Thoracic aorta (tissue), 2 donors: ENCODE measurements at regions not wholly inside any gene's neighbourhood (a gene's known extent, or its start where the extent isn't known, plus 50 kb on each side); places are given as distances from the start of the nearest gene placed in this dataset.
A peak's percentile ranks its signal among the peaks of the same experiment; 100 is the strongest.

ENCODE experiments used
- ATAC-seq: fragments of 150-250 bp; one replicate; pipeline ENCODE4 v1.8.0; 2017; ENCODE audit warnings: low read depth; ENCODE audit not compliant: insufficient number of reproducible peaks, low FRiP score
- DNase-seq: peaks from one replicate; pipeline ENCODE4 v3.0.0-alpha.2; 2020; ENCODE audit warnings: low spot score
- H3K27ac ChIP-seq, 2 donors: fragments of 200-600 bp; sonication (generic); 1 replicate in 1 of 2; 2 replicates in 1 of 2; pipeline ENCODE4 v1.5.1; 2016; ENCODE audit warnings: mild to moderate bottlenecking in 2 of 2, moderate library complexity in 2 of 2
- H3K27me3 ChIP-seq: fragments of 200-600 bp; sonication (generic); replicated peaks from 2 replicates; pipeline ENCODE4 v1.6.0; 2016; ENCODE audit warnings: mild to moderate bottlenecking; ENCODE audit not compliant: insufficient read depth
- H3K36me3 ChIP-seq: fragments of 200-600 bp; sonication (generic); one replicate; pipeline ENCODE4 v1.5.1; 2016
- H3K4me1 ChIP-seq, 2 donors: fragments of 200-600 bp; sonication (generic); 1 replicate in 1 of 2; 2 replicates in 1 of 2; pipeline versions ENCODE4 v1.5.1 to v1.6.0; 2016; ENCODE audit warnings: low read depth in 2 of 2, mild to moderate bottlenecking in 1 of 2; ENCODE audit not compliant: control insufficient read depth in 1 of 2
- H3K4me3 ChIP-seq: fragments of 200-600 bp; sonication (generic); 2 replicates; pipeline ENCODE4 v1.5.1; 2016; ENCODE audit warnings: mild to moderate bottlenecking
- H3K9me3 ChIP-seq: fragments of 200-600 bp; sonication (generic); 2 replicates; pipeline ENCODE4 v1.5.1; 2016
- TF ChIP-seq, protein P1 (sequence below): fragments of 200-600 bp; sonication (generic); IDR thresholded peaks from one replicate; pipeline ENCODE4 v1.5.1; 2019; ENCODE audit warnings: antibody characterized with exemption

DNA sequence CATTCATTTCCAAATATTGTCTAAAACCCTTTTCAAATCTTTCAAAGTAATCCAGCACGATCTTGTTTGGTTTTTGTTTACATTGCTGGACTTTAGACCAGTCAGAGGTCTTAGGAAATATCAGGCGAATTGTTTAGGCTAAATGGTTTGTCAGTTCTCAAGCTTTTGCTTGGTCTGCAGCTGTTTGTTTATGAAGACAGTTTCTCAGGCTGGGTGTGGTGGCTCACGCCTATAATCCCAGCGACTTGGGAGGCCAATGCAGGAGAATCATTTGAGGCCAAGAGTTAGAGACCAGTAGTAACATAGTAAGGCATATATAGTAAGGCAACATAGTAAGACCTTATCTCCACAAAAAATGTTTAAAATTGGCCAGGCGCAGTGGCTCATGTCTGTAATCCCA lies 77.5 kb downstream of the DNTTIP2 start:
- ATAC-seq (no peak), DNase-seq (no peak)
- Histone ChIP-seq H3K36me3 (no peaks in the 10 kb centered on the region), H3K27me3 (no peaks in the 10 kb centered on the region), H3K9me3 (no peaks in the 10 kb centered on the region), H3K4me3 (no peak overlapping the region), H3K27ac (no peak overlapping the region), H3K4me1 (peaks cover 25 to 39% of the 10 kb centered on the region in 2 donors)
- TF ChIP-seq, protein P1, sequence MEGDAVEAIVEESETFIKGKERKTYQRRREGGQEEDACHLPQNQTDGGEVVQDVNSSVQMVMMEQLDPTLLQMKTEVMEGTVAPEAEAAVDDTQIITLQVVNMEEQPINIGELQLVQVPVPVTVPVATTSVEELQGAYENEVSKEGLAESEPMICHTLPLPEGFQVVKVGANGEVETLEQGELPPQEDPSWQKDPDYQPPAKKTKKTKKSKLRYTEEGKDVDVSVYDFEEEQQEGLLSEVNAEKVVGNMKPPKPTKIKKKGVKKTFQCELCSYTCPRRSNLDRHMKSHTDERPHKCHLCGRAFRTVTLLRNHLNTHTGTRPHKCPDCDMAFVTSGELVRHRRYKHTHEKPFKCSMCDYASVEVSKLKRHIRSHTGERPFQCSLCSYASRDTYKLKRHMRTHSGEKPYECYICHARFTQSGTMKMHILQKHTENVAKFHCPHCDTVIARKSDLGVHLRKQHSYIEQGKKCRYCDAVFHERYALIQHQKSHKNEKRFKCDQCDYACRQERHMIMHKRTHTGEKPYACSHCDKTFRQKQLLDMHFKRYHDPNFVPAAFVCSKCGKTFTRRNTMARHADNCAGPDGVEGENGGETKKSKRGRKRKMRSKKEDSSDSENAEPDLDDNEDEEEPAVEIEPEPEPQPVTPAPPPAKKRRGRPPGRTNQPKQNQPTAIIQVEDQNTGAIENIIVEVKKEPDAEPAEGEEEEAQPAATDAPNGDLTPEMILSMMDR = no peak

DNA sequence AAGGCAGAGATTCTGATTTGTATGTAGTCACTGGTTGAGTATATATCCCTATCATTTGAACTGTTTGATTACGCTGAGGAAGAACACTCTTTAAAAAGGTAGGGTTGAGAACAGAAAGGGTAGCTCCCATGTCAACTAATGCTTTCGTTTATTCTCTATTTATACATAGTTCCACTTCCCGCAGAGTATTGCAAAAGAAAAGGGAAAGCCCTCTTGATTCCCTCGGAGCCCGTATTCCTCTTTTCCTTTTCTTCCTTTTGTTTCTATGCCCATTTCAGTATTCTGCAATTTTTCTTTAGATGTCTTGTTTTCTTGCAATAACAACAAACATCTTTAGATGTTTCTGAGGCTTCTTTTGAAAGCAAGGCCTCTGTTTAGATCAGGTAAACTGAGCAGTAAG lies 78.2 kb downstream of the DNTTIP2 start:
- DNase-seq = no peak
- no peaks in the 10 kb centered on the region for H3K27me3 ChIP-seq
- no peaks in the 10 kb centered on the region for H3K9me3 ChIP-seq
- peaks cover 25 to 39% of the 10 kb centered on the region in 2 donors for H3K4me1 ChIP-seq
- H3K4me3 ChIP-seq = no peak overlapping the region
- ATAC-seq = no peak
- TF ChIP-seq, protein P1 = no peak
- no peak overlapping the region for H3K27ac ChIP-seq
- no peaks in the 10 kb centered on the region for H3K36me3 ChIP-seq

- H3K27ac ChIP-seq = peak overlapping the region in 1 of 2 donors; percentile 7
- TF ChIP-seq, protein P1 = no peak
- DNase-seq = no peak
- H3K27me3 ChIP-seq = no peaks in the 10 kb centered on the region
- no peak for ATAC-seq
- no peaks in the 10 kb centered on the region for H3K9me3 ChIP-seq
- peaks cover 12 to 20% of the 10 kb centered on the region in 2 donors for H3K4me1 ChIP-seq
- no peaks in the 10 kb centered on the region for H3K36me3 ChIP-seq
- no peak overlapping the region for H3K4me3 ChIP-seq
These were observed 80.7 kb downstream of the DNTTIP2 start for GRCh38 chr1:93798291-93798690.

DNA sequence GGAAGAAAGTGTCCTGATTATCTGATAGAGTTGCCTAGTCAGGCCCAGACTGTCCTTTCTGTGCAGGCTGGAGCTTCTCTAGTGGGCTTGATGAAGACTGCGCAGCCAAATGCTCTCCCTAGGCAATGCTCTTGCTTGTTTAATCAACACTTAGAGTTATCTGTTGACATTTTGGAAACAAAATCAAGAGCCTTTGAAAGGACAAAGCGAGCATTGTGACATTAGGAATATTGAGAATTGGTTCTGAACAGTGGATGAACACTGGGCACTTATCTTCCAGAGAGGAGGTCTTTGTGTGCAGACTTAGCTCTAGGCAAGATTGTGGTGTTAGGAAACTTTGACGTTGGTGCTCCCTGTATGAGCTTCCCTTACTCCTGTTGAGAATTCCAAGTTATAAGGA lies 94.5 kb downstream of the DNTTIP2 start:
- Histone ChIP-seq H3K27me3 (no peaks in the 10 kb centered on the region), H3K9me3 (peaks cover 2% of the 10 kb centered on the region), H3K27ac (no peak overlapping the region), H3K4me1 (no peaks in the 10 kb centered on the region), H3K4me3 (no peak overlapping the region), H3K36me3 (no peaks in the 10 kb centered on the region)
- TF ChIP-seq, protein P1 = no peak
- no peak for ATAC-seq
- DNase-seq = no peak

DNA sequence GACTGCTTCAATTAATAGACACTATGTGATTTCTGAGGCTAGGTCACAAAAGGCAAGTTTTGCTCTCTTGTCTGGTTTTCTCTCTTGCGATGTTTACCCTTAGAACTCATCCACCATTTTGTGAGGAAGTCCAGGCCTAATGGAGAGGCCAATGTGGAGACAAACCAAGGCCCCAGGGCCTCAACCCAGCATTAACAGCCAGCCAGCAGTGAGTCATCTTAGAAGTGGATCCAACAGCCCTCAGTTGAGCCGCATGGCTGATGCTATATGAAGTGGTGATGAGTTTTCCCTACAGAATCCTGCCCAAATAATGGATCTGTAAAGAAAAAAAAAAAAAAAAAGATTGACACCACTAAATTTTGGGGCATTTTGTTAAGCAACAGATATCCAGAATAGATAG lies 95.1 kb downstream of the DNTTIP2 start:
- Histone ChIP-seq H3K9me3 (peaks cover 2% of the 10 kb centered on the region), H3K27ac (no peak overlapping the region), H3K36me3 (no peaks in the 10 kb centered on the region), H3K4me1 (no peaks in the 10 kb centered on the region), H3K27me3 (no peaks in the 10 kb centered on the region), H3K4me3 (no peak overlapping the region)
- TF ChIP-seq, protein P1 = no peak
- DNase-seq (no peak), ATAC-seq (no peak)
